ENCODE measurements at regions not wholly inside any gene's neighbourhood (a gene's known extent, or its start where the extent isn't known, plus 50 kb on each side); places are given as distances from the start of the nearest gene placed in this dataset.

DNA sequence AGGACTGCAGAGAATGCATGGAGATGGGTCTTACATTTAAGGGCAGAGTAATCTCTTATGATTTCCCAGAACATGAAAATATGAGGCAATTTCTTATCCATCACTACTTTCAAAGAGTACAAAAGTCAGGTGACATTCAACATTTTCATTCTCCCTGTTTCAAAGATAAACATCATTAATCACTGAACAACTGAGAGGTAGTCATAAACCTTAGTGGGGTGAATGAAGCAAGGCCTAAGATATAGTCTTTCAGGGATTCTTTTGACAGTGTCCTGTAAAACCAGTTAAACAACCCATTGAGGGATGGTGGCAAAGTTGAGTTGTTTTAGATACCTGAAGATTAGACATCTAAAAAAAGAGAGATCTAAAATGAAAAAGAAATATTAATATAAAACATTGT lies 271.6 kb upstream of the CBLB start:
- no peak for TF ChIP-seq EZH2 (IDR thresholded peaks at IDR 0.05; ENCODE audit: borderline replicate concordance)
- TF ChIP-seq CTCF (IDR thresholded peaks at IDR 0.05; ENCODE audit: poor library complexity) = no peak
